ENCODE measurements at regions not wholly inside any gene's neighbourhood (a gene's known extent, or its start where the extent isn't known, plus 50 kb on each side); places are given as distances from the start of the nearest gene placed in this dataset.

- no peak overlapping the region for H3K4me3 ChIP-seq (ENCODE audit: low read depth in 2 of 2, low read length in 1 of 2)
- H2AFZ ChIP-seq (ENCODE audit: low read depth) = no peak overlapping the region
- TF ChIP-seq USF2 (IDR thresholded peaks at IDR 0.05; ENCODE audit: borderline replicate concordance, low read depth, low read length) = no peak
- no peak for TF ChIP-seq RCOR1 (IDR thresholded peaks at IDR 0.05; ENCODE audit: low read length)
- TF ChIP-seq RFX5 (IDR thresholded peaks at IDR 0.05; ENCODE audit: low read length) = no peak
- no peak for TF ChIP-seq MXI1 (IDR thresholded peaks at IDR 0.05; ENCODE audit: low read depth, low read length)
- TF ChIP-seq RXRA (IDR thresholded peaks at IDR 0.05; ENCODE audit: borderline replicate concordance, low read depth) = no peak
- H3K27ac ChIP-seq (ENCODE audit: low read depth in 2 of 2, low read length in 1 of 2) = no peak overlapping the region
- no peaks in the 10 kb centered on the region for H3K36me3 ChIP-seq (replicated peaks in 1 of 2; ENCODE audit: control insufficient read depth in 1 of 2, insufficient read depth in 2 of 2, low read length in 1 of 2)
- no peak overlapping the region for H3K4me2 ChIP-seq
- H3K9me2 ChIP-seq = no peaks in the 10 kb centered on the region
- H3K4me1 ChIP-seq (ENCODE audit: control insufficient read depth in 1 of 2, insufficient read depth in 2 of 2, low read depth in 1 of 2, low read length in 1 of 2) = no peaks in the 10 kb centered on the region
- DNase-seq = no peak
- POLR2A ChIA-PET = no interaction called here
- H3K9ac ChIP-seq = no peak overlapping the region
- WGBS (ENCODE audit: low lambda C conversion rate) = 78% methylated on average over 2 of the region's 2 CpGs
- no peaks in the 10 kb centered on the region for H3K27me3 ChIP-seq (ENCODE audit: insufficient read depth)
- H3K79me2 ChIP-seq (ENCODE audit: insufficient read depth) = no peaks in the 10 kb centered on the region
- H3K9me3 ChIP-seq = no peaks in the 10 kb centered on the region
- no peaks in the 10 kb centered on the region for H4K20me1 ChIP-seq (ENCODE audit: insufficient read depth)
- CTCF ChIA-PET = no interaction called here
- H3F3A ChIP-seq (replicated peaks; ENCODE audit: insufficient read depth) = no peaks in the 10 kb centered on the region
Measured at GRCh38 chr13:68976287-68976686, 1131.3 kb upstream of the ATXN8OS start.

- H3K79me2 ChIP-seq (ENCODE audit: insufficient read depth) = no peaks in the 10 kb centered on the region
- CTCF ChIA-PET = no interaction called here
- H3K36me3 ChIP-seq (replicated peaks in 1 of 2; ENCODE audit: control insufficient read depth in 1 of 2, insufficient read depth in 2 of 2, low read length in 1 of 2) = no peaks in the 10 kb centered on the region
- H3K4me1 ChIP-seq (ENCODE audit: control insufficient read depth in 1 of 2, insufficient read depth in 2 of 2, low read depth in 1 of 2, low read length in 1 of 2) = no peaks in the 10 kb centered on the region; a peak in 1 of 4 replicates
- no peaks in the 10 kb centered on the region for H3K27me3 ChIP-seq (ENCODE audit: insufficient read depth)
- DNase-seq = no peak
- POLR2A ChIA-PET = no interaction called here
- H4K20me1 ChIP-seq (ENCODE audit: insufficient read depth) = no peaks in the 10 kb centered on the region
- H3K9me3 ChIP-seq = no peaks in the 10 kb centered on the region
- no peak overlapping the region for H3K4me3 ChIP-seq (ENCODE audit: low read depth in 2 of 2, low read length in 1 of 2)
- no peaks in the 10 kb centered on the region for H3F3A ChIP-seq (replicated peaks; ENCODE audit: insufficient read depth)
- no peak overlapping the region for H3K27ac ChIP-seq (ENCODE audit: low read depth in 2 of 2, low read length in 1 of 2)
- H3K4me2 ChIP-seq = no peak overlapping the region
- no peak overlapping the region for H2AFZ ChIP-seq (ENCODE audit: low read depth)
- no peaks in the 10 kb centered on the region for H3K9me2 ChIP-seq
- TF ChIP-seq POLR2AphosphoS5 (IDR thresholded peaks at IDR 0.05; ENCODE audit: low read depth, low read length) (no peak), PBX3 (IDR thresholded peaks at IDR 0.05) (no peak), IRF3 (IDR thresholded peaks at IDR 0.05; ENCODE audit: low read depth, low read length) (no peak), MAX (IDR thresholded peaks at IDR 0.05; ENCODE audit: low read depth) (no peak)
- no peak overlapping the region for H3K9ac ChIP-seq
Measured at GRCh38 chr13:68970532-68970931, 1137.1 kb upstream of the ATXN8OS start.

GRCh38 chr13:68948586-68948985 is 1159.0 kb upstream of the ATXN8OS start:
- H3K36me3 ChIP-seq (replicated peaks in 1 of 2; ENCODE audit: control insufficient read depth in 1 of 2, insufficient read depth in 2 of 2, low read length in 1 of 2) = no peaks in the 10 kb centered on the region
- no peak overlapping the region for H3K27ac ChIP-seq (ENCODE audit: low read depth in 2 of 2, low read length in 1 of 2)
- H3K4me2 ChIP-seq = no peak overlapping the region
- H3K4me3 ChIP-seq (ENCODE audit: low read depth in 2 of 2, low read length in 1 of 2) = no peak overlapping the region
- H3K9me3 ChIP-seq = no peaks in the 10 kb centered on the region
- H3K9me2 ChIP-seq = no peaks in the 10 kb centered on the region
- no peaks in the 10 kb centered on the region for H4K20me1 ChIP-seq (ENCODE audit: insufficient read depth)
- TF ChIP-seq ELF1 (IDR thresholded peaks at IDR 0.05) (no peak), RAD21 (IDR thresholded peaks at IDR 0.05; ENCODE audit: low read length) (no peak), FOXJ3 (CRISPR knock-in tag; IDR thresholded peaks at IDR 0.05) (no peak), FOSL2 (IDR thresholded peaks at IDR 0.05; ENCODE audit: borderline replicate concordance, low read depth) (no peak), TAF1 (IDR thresholded peaks at IDR 0.05; ENCODE audit: borderline replicate concordance, low read depth, low read length) (no peak), USF2 (IDR thresholded peaks at IDR 0.05; ENCODE audit: borderline replicate concordance, low read depth, low read length) (no peak)
- CTCF ChIA-PET = no interaction called here
- H3K9ac ChIP-seq = no peak overlapping the region
- H3K4me1 ChIP-seq (ENCODE audit: control insufficient read depth in 1 of 2, insufficient read depth in 2 of 2, low read depth in 1 of 2, low read length in 1 of 2) = no peaks in the 10 kb centered on the region; a peak in 1 of 4 replicates
- POLR2A ChIA-PET = no interaction called here
- no peaks in the 10 kb centered on the region for H3F3A ChIP-seq (replicated peaks; ENCODE audit: insufficient read depth)
- no peak overlapping the region for H2AFZ ChIP-seq (ENCODE audit: low read depth)
- no peaks in the 10 kb centered on the region for H3K27me3 ChIP-seq (ENCODE audit: insufficient read depth)
- H3K79me2 ChIP-seq (ENCODE audit: insufficient read depth) = no peaks in the 10 kb centered on the region
- DNase-seq = no peak

Measured in SK-N-SH (cell line).